G401.6 (cell line): ENCODE measurements at regions not wholly inside any gene's neighbourhood (a gene's known extent, or its start where the extent isn't known, plus 50 kb on each side); places are given as distances from the start of the nearest gene placed in this dataset.
A peak's percentile ranks its signal among the peaks of the same experiment; 100 is the strongest.
"Not testable (repeated sequence)": the region's sequence is repeated elsewhere in the genome, so short reads cannot be mapped to it uniquely, and the experiment has no call there.

Experiments used
- FAIRE-seq: peaks from 2 replicates; lab custom pipeline; 2012; peaks lifted over from hg19 to GRCh38; lab: Jason Lieb, UNC

DNA sequence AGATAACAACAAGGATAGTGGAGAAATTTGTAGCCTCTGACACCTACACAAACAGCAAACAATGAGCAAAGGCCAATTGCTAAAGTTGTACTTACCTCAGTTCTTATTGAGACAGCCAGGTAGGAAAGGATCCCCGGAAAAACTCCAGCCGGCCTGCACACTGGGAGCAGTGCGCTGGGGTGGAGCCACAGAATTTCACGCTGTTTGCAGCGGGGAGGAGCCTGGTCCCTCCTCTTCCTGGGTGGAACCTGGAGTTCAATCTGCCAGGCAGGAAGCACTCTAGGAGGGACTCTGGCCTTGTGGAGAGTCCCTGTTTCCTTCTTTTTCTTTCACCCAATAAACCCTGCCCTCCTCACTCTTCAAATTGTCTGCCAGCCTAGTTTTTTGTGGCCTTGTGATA lies 382.6 kb upstream of the TGIF2LX start:
- not testable (repeated sequence) for FAIRE-seq

DNA sequence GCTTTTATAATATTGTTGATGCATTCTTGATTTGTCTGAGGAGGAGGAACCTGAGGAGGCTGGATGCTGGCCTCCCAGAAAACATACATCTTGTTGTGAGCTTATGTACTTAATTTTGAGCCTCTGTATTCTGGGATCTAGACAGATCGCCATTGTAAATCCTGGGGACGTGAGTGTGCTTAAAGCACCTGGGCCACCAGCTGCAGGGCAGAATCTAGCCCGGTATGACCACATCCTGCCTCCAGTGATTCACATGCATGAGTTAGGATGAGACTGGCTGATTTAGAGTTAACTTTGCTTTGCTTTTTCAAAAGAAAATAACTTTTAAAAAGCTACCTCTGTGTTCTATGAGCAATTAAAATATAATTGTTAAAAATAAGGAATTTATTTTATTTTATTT lies 364.6 kb upstream of the TGIF2LX start:
- not testable (repeated sequence) for FAIRE-seq

DNA sequence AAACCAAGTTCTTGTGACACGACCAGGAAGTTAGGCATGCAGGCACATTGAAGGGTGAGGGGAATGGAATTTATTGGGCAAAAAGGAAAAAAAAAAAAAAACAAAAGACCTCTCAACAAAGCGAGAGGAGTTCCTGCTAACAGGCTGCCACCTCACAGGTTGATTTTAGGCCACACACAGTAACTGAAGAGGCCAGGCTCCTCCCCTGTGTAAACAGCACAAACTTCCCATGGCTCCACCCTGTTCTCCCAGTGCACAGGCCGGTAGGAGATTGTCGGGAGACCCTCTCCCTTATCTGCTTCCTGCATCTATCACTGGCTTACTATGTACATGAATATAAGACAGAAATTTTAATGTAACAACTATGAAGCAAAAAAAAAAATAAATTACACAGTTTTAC lies 359.6 kb upstream of the TGIF2LX start:
- FAIRE-seq = not testable (repeated sequence)

DNA sequence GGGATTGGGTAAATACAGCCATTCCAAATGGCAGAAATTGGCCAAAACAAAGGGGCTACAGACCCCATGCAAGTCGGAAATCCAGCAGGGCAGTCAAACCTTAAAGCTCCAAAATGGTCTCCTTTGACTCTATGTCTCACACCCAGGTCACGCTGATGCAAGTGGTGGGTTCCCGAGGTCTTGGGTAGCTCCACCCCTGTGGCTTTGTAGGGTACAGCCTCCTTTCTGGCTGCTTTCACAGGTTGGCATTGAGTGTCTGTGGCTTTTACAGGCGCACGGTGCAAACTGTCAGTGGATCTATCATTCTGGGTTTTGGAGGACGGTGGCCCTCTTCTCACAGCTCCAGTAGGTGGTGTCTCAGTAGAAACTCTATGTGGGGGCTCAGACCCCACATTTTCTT lies 358.6 kb upstream of the TGIF2LX start:
- FAIRE-seq = not testable (repeated sequence)

DNA sequence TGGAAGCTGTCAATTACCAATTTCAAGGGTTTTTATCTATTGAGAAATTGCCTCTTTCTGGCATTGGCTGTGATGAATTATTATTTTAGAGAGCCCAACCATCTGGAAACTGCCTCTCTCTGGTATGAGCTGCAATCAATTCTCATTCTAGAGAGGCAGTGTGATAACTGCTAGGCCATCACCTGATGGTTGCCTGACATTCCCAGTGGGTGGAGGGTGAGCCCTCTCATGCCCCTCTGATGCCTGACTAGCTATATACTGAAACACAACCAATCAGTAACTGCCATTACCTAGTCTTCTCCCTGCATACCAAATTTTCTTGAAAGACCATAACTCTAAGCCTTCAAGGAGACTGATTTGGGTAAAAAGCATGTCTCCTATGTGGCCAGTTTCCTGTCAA lies 353.9 kb upstream of the TGIF2LX start:
- FAIRE-seq = not testable (repeated sequence)

DNA sequence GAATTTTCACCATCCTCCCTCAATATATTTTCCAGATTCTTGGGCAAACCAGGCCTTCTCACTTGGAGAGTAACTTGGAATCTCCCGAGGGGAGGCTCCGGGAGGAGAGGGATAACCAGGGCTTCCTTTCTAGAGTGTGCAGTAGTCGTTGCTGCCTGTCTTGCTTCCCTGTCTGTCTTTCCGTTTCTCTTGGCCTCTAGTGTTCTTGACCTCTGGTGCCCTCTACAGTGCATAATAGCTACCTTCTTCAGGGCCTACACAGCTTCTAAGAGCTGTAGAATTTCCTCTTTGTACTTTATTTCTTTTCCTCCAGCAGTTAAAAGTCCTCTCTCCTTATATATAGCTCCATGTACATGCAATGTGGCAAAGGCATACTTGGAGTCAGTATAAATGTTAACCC lies 339.8 kb upstream of the TGIF2LX start:
- FAIRE-seq = not testable (repeated sequence)

DNA sequence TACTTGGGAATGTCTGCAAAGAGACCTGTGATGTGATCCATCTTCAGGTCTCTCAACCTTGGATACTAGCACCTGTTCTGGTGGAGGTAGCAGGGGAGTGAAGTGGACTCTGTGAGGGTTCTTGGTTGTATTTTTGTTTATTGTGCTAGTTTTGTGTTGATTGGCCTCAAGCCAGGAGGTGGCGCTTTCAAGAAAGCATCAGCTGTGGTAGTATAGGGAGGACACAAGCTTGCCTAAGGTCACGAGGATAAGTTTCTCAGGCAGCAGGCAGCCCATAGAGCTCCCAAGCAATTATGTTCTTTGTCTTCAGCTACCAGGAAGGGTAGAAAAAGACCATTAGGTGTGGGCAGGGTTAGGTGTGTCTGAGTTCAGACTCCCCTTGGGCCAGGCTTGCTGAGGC lies 289.9 kb upstream of the TGIF2LX start:
- FAIRE-seq = not testable (repeated sequence)

DNA sequence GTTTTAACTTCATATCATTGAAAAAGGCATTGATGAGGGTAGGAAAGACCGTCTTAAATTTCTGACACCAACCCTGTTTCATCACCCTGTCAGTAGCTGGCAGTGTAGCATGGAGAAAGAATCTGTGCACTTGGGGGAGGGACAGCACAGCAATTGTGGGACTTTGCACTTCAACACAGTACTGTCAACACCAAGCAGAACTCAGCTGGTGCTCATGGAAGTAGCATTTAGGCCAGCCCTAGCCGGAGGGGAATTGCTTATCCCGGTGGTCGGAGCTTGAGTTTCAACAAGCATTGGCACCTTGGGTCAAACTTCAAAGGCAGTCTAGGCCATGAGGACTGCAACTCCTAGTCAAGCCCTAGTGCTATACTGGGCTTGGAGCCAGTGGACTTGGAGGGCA lies 285.8 kb upstream of the TGIF2LX start:
- not testable (repeated sequence) for FAIRE-seq

DNA sequence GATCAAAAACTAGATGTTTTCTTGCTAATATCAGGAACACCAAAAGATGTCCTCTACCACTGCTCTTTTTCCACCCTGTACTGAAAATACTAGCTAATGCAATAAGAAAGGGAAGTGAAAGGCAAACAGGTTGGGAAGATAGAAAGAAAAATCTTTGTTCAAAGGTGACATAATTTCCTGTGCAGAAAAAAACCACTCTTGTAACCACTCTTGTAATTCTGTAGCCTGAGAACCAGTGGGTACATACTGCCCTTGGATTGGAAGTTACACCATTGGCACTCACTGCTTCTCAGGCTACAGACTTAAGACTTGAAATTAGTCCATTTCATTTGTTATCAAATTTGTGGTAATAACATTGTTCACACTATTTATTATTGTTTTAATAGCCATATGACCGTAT lies 263.0 kb upstream of the TGIF2LX start:
- FAIRE-seq = not testable (repeated sequence)

DNA sequence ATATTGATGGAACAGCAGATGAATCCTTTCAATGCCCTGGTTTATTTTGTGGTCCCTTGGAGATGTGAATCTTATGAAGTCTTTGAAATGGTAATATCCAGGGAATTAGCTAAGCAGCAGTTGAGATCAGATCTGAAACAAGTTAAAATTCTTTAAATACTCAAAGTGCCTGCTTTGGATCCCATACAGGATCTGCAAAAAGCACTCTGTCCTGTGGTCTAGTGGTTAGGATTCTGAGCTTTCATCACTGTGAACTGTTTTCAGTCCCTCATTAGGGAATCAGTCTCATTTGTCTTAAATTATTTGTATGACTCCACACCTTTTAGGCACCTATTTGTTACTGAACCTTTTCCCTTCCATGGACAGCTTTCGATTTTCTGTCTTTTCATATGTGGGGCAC lies 215.2 kb upstream of the TGIF2LX start:
- not testable (repeated sequence) for FAIRE-seq

DNA sequence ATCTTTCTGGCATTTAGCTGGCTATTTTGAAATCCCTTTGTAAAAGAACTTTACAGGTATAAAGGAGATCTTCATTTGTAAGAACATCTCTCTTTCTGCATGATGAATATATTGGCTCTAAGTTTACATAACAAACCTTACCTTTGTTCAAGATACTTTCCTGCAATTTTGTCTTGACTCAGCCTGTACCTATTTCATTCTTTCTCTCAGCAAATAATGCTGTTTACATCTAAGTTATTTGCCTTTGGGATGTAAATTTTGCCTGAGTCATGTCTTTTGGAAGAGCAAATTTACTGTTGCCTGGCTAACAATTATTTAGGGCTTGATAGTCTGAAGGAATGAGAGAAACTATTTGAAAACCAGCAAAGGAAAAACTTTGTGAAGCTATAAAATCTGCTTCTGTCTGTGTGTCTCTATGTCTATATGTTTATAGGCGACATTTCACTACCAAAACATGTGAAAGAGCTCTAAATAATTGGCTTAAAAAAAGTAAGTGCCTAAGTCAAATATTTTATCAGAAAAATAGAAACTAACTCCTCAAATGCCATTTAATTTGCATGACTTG lies 214.3 kb upstream of the TGIF2LX start:
- FAIRE-seq = peak; percentile 3

DNA sequence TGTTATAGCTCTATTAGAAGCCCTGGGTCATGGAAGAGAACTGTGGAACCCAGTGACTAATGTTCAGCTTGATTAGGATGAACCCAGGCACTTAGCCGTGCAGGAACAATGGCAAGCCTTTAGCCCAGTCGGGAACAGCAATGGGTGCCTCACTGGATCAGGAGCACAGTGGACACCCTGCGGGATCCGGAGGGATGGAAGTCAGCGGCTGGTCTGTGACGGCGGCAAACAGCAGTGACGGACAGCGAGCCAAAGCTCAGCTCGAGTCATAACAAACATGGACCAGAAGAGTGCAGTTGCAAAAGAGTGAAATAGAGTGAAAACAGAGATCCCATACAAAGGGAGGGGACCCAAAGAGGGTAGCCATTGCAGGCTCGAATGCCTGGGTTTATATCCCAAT lies 187.3 kb upstream of the TGIF2LX start:
- not testable (repeated sequence) for FAIRE-seq

DNA sequence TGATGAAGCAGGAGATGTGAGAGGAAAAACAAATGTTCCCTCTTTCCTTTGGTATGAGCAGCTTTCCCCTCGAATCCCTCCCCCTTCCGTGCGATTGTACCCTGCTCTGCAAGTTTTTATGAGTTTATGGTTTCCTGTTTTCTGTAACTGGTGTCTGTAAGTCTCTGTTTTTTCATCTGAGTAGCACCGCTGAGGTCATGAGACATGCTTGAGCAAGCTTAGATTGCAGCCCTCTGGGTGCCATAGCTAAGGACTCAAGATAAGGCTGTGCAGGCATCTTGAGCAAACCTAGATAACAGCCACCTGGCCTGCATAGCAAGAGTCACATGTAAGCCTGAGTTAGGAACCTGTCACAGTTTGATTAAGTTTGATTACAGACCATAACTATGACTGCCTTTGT lies 165.2 kb upstream of the TGIF2LX start:
- not testable (repeated sequence) for FAIRE-seq

DNA sequence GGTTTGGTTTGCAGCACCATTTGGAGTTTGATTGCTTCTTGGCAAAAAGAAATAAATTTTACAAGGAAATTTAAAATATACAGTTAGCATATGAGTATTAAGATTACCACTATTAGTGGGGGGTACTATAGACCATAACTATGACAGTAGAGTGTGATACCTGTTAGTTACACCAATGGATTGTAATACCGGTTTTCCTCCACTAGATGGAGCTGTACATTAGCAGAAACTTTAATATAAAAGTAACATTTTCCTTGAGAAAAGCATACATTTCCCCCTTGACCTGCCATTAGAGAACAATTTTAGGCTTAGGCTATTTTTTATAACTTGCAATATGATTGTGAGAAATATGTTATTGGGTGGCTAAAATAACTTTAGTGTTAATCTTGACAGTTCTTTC lies 163.9 kb upstream of the TGIF2LX start:
- peak; percentile 78 for FAIRE-seq

DNA sequence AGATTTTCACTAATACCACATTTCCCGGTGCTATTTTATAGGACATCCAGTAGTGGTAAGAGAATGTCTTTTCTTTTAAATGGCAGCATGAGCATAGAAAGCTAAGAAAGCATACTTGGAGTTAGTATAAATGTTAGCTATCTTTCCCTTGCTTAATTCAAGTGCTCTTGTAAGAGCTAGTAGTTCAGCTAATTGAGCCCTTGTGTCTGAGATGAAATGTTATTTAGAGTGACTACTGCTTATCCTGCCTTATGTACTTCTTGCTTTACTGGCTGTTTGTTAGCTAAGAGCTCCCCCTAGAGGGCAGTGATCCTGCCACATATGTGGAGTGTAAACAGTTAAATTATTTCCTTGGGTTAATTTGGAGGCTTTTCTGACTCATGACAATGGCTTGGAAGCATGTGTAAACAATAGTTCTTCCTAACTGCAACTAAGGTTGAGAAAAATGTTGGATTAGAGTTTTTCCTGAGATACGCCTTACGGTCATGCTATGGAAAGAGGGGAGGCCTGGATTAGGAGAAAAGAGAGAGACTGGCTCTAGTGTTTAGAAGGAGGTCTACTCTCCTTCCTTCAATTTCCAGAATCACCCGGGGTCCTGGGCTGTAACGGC lies 162.5 kb upstream of the TGIF2LX start:
- FAIRE-seq = not testable (repeated sequence)

DNA sequence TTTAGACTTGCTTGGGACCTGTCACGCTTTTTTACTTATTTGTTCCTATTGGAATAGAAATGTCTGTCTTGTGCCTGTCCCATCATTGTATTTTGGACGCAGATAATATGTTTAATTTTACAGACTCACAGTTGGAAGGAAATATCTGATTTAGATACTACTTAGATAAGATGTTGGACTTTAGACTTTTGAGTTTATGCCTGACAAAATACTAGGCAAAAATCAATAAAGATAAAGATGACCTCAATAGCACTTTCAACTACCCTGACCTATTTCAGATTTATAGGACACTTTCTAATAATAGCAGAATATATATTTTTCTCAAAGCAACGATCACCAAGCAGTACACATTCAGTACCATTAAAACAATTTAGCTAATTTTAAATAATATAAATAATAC lies 150.1 kb upstream of the TGIF2LX start:
- not testable (repeated sequence) for FAIRE-seq

DNA sequence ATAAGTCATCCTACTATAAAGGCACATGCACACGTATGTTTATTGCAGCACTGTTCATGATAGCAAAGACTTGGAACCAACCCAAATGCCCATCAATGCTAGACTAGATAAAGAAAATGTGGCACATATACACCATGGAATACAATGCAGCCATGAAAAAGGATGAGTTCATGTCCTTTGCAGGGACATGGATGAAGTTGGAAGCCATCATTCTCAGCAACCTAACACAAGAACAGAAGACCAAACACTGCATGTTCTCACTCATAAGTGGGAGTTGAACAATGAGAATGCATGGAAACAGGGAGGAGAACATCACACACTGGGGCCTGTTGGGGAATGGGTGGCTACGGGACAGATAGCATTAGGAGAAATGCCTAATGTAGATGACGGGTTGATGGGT lies 110.3 kb upstream of the TGIF2LX start:
- FAIRE-seq = not testable (repeated sequence)

DNA sequence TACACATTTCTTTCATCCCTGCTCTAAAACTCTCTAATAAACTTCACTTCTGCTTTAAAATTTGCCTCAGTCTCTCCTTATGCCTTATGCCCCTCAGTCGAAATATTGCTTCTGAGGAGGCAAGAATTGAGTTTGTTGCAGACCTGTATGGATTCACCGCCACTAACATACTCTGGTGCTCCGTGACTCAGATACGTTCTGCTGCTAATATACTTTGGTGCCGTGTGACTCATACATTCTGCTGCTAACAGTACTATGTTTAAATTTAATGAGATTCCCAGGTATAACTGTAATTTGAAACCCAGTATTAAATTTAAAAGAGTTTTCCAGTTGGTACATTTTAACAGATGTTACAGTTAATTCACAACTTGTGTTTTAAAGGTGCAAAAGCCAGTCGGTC lies 82.0 kb upstream of the TGIF2LX start:
- FAIRE-seq = not testable (repeated sequence)

DNA sequence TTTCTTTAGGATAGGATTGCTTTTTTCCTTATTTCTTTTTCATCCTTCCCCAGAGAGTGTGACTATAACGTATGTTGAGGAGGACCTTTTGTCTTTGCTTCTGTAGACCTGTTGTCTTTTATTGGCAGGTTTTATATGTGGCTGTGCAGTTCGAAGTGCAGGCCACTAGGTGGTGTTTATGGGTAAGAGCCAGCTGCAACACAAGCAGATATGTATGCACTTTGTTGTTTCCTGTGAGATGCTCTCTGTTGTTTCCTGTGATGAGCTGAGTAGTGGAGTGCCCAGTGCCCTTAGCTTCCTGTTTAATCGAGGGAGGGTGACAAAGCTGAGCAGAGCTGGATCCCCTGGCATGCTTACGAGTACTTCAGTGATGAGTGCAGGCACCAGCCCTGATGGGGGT lies 50.0 kb upstream of the TGIF2LX start:
- FAIRE-seq = not testable (repeated sequence)
